ENCODE measurements at regions not wholly inside any gene's neighbourhood (a gene's known extent, or its start where the extent isn't known, plus 50 kb on each side); places are given as distances from the start of the nearest gene placed in this dataset.
A peak's percentile ranks its signal among the peaks of the same experiment; 100 is the strongest.

GRCh38 chr17:77694391-77695363 is 263.8 kb upstream of the TNRC6C start:
- H3K4me1 ChIP-seq, result no peaks in the 10 kb centered on the region
- H3K36me3 ChIP-seq, result no peaks in the 10 kb centered on the region
- no peak overlapping the region for H3K27ac ChIP-seq
- no peak for DNase-seq (ENCODE audit: low spot score in 2 of 2)
- H3K9me3 ChIP-seq, result no peaks in the 10 kb centered on the region
- no peak overlapping the region for H3K4me3 ChIP-seq
- peaks cover 0 to 20% of the 10 kb centered on the region in 2 donors for H3K27me3 ChIP-seq
- no peak for TF ChIP-seq CTCF (IDR thresholded peaks at IDR 0.05)
- intact Hi-C loops (cut with DNase I; ENCODE audit: low total_unique reads), result no loop called here

- H3K27me3 ChIP-seq, result peaks cover 0 to 20% of the 10 kb centered on the region in 2 donors
- no peak for TF ChIP-seq POLR2A (IDR thresholded peaks at IDR 0.05)
Observed at GRCh38 chr17:77695386-77695785, 263.1 kb upstream of the TNRC6C start.

GRCh38 chr17:77696151-77696720 is 262.3 kb upstream of the TNRC6C start:
- H3K36me3 ChIP-seq, result no peaks in the 10 kb centered on the region
- no peak overlapping the region for H3K27ac ChIP-seq
- H3K4me1 ChIP-seq, result no peaks in the 10 kb centered on the region
- DNase-seq (ENCODE audit: low spot score in 2 of 2), result no peak
- no peaks in the 10 kb centered on the region for H3K9me3 ChIP-seq
- peaks cover 0 to 20% of the 10 kb centered on the region in 2 donors for H3K27me3 ChIP-seq
- no peak for TF ChIP-seq POLR2A (IDR thresholded peaks at IDR 0.05)
- TF ChIP-seq CTCF (IDR thresholded peaks at IDR 0.05), result no peak
- no peak for TF ChIP-seq POLR2AphosphoS5 (IDR thresholded peaks at IDR 0.05)
- H3K4me3 ChIP-seq, result peak overlapping the region in 2 of 3 donors; percentile 21 to 35
- intact Hi-C loops (cut with DNase I; ENCODE audit: low total_unique reads), result no loop called here

More at GRCh38 chr17:77695386-77695785, 263.1 kb upstream of the TNRC6C start:
- H3K4me1 ChIP-seq, result no peaks in the 10 kb centered on the region
- H3K9me3 ChIP-seq, result no peaks in the 10 kb centered on the region
- no peak for DNase-seq (ENCODE audit: low spot score in 2 of 2)
- no peak overlapping the region for H3K27ac ChIP-seq
- no peaks in the 10 kb centered on the region for H3K36me3 ChIP-seq
- intact Hi-C loops (cut with DNase I; ENCODE audit: low total_unique reads), result no loop called here
- no peak overlapping the region for H3K4me3 ChIP-seq

- TF ChIP-seq POLR2AphosphoS5 (IDR thresholded peaks at IDR 0.05), result no peak
- no peak for TF ChIP-seq CTCF (IDR thresholded peaks at IDR 0.05)
- no peak for TF ChIP-seq POLR2A (IDR thresholded peaks at IDR 0.05)
- H3K4me1 ChIP-seq, result no peaks in the 10 kb centered on the region
- H3K4me3 ChIP-seq, result peak overlapping the region in 2 of 3 donors; percentile 21 to 35
- intact Hi-C loops (cut with DNase I; ENCODE audit: low total_unique reads), result no loop called here
- no peak for DNase-seq (ENCODE audit: low spot score in 2 of 2)
- H3K27me3 ChIP-seq, result peaks cover 0 to 20% of the 10 kb centered on the region in 2 donors
- H3K27ac ChIP-seq, result peak overlapping the region in 1 of 2 donors; percentile 12
- no peaks in the 10 kb centered on the region for H3K36me3 ChIP-seq
- no peaks in the 10 kb centered on the region for H3K9me3 ChIP-seq
Observed at GRCh38 chr17:77696721-77697460, 261.6 kb upstream of the TNRC6C start.

- TF ChIP-seq POLR2A (IDR thresholded peaks at IDR 0.05) (no peak), POLR2AphosphoS5 (IDR thresholded peaks at IDR 0.05) (no peak), CTCF (IDR thresholded peaks at IDR 0.05) (no peak)
- Histone ChIP-seq H3K4me3 (no peak overlapping the region), H3K4me1 (no peaks in the 10 kb centered on the region), H3K27me3 (peaks cover 0 to 20% of the 10 kb centered on the region in 2 donors), H3K9me3 (no peaks in the 10 kb centered on the region), H3K27ac (no peak overlapping the region), H3K36me3 (no peaks in the 10 kb centered on the region)
- intact Hi-C loops (cut with DNase I; ENCODE audit: low total_unique reads), result no loop called here
- DNase-seq (ENCODE audit: low spot score in 2 of 2), result no peak
Observed at GRCh38 chr17:77697480-77698400, 260.8 kb upstream of the TNRC6C start.

Measured in breast epithelium (tissue), 4 donors.